H9 (cell line): ENCODE measurements at regions not wholly inside any gene's neighbourhood (a gene's known extent, or its start where the extent isn't known, plus 50 kb on each side); places are given as distances from the start of the nearest gene placed in this dataset.

Source experiments
- DNase-seq: peaks from one replicate; pipeline ENCODE4 v3.0.0-alpha.2; 2017
- H2AFZ ChIP-seq: one replicate; pipeline ENCODE4 v1.6.1; 2013; ENCODE audit warnings: mild to moderate bottlenecking, low read length, control low read depth, moderate library complexity
- H2AK5ac ChIP-seq: 2 replicates; pipeline ENCODE4 v1.6.1; 2013; ENCODE audit warnings: low read length, control low read depth, mixed read lengths; ENCODE audit not compliant: insufficient read length
- H2BK120ac ChIP-seq: one replicate; pipeline ENCODE4 v1.6.1; 2013; ENCODE audit warnings: low read depth, mild to moderate bottlenecking, low read length, control low read depth, inconsistent platforms; ENCODE audit not compliant: poor library complexity, severe bottlenecking
- H2BK12ac ChIP-seq: 2 replicates; pipeline ENCODE4 v1.6.1; 2013; ENCODE audit warnings: low read length, control low read depth, mixed read lengths, low read depth; ENCODE audit not compliant: insufficient read length
- H2BK15ac ChIP-seq: 2 replicates; pipeline ENCODE4 v1.6.1; 2013; ENCODE audit warnings: low read depth, low read length, control low read depth
- H2BK20ac ChIP-seq: one replicate; pipeline ENCODE4 v1.6.1; 2013; ENCODE audit warnings: low read depth, mild to moderate bottlenecking, low read length, control low read depth, inconsistent platforms; ENCODE audit not compliant: poor library complexity, severe bottlenecking
- H2BK5ac ChIP-seq: 2 replicates; pipeline ENCODE4 v1.6.1; 2013; ENCODE audit warnings: low read length, control low read depth, mixed read lengths; ENCODE audit not compliant: insufficient read length
- H3K14ac ChIP-seq: 2 replicates; pipeline ENCODE4 v1.6.1; 2013; ENCODE audit warnings: low read length, control low read depth; ENCODE audit not compliant: insufficient read depth
- H3K18ac ChIP-seq: 2 replicates; pipeline ENCODE4 v1.6.1; 2013; ENCODE audit warnings: low read depth, mild to moderate bottlenecking, mixed read lengths, low read length, control low read depth; ENCODE audit not compliant: insufficient read length
- H3K23ac ChIP-seq: 2 replicates; pipeline ENCODE4 v1.6.1; 2013; ENCODE audit warnings: low read length, control low read depth, mixed read lengths, low read depth; ENCODE audit not compliant: insufficient read length
- H3K23me2 ChIP-seq: 2 replicates; pipeline ENCODE4 v1.6.1; 2013; ENCODE audit warnings: low read depth, mild to moderate bottlenecking, mixed read lengths, low read length, control low read depth; ENCODE audit not compliant: insufficient read length, poor library complexity, severe bottlenecking
- H3K27ac ChIP-seq: 2 replicates; pipeline ENCODE4 v1.5.1; 2013; ENCODE audit warnings: low read length, control low read depth, mixed read lengths, low read depth; ENCODE audit not compliant: insufficient read length
- H3K27me3 ChIP-seq: 2 replicates; pipeline ENCODE4 v1.6.1; 2013; ENCODE audit warnings: low read length, control low read depth, inconsistent platforms; ENCODE audit not compliant: insufficient read depth
- H3K4ac ChIP-seq: 2 replicates; pipeline ENCODE4 v1.6.1; 2013; ENCODE audit warnings: low read depth, mild to moderate bottlenecking, control low read depth, inconsistent platforms, low read length, moderate library complexity
- H3K4me1 ChIP-seq: 2 replicates; pipeline ENCODE4 v1.6.1; 2013; ENCODE audit warnings: low read length, control low read depth, inconsistent platforms; ENCODE audit not compliant: insufficient read depth
- H3K4me2 ChIP-seq: 2 replicates; pipeline ENCODE4 v1.6.1; 2013; ENCODE audit warnings: low read length, control low read depth, mixed read lengths; ENCODE audit not compliant: insufficient read length, insufficient read depth
- H3K56ac ChIP-seq: 2 replicates; pipeline ENCODE4 v1.6.1; 2013; ENCODE audit warnings: low read depth, mild to moderate bottlenecking, mixed read lengths, low read length, control low read depth; ENCODE audit not compliant: insufficient read length
- H3K79me1 ChIP-seq: 2 replicates; pipeline ENCODE4 v1.6.1; 2013; ENCODE audit warnings: low read depth, mild to moderate bottlenecking, moderate library complexity, low read length, control low read depth, inconsistent platforms; ENCODE audit not compliant: insufficient read depth, poor library complexity, severe bottlenecking
- H3K79me2 ChIP-seq: 2 replicates; pipeline ENCODE4 v1.6.1; 2013; ENCODE audit warnings: low read length, control low read depth, inconsistent platforms; ENCODE audit not compliant: insufficient read depth
- H3K9ac ChIP-seq: 2 replicates; pipeline ENCODE4 v1.6.1; 2013; ENCODE audit warnings: low read length, control low read depth, mixed read lengths; ENCODE audit not compliant: insufficient read length; ENCODE audit errors: extremely low read depth
- H3K9me3 ChIP-seq: one replicate; pipeline ENCODE4 v1.6.1; 2013; ENCODE audit warnings: low read depth, low read length, inconsistent platforms; ENCODE audit not compliant: control insufficient read depth
- H3T11ph ChIP-seq: one replicate; pipeline ENCODE4 v1.6.1; 2013; ENCODE audit warnings: mild to moderate bottlenecking, low read length, control low read depth, inconsistent platforms
- H4K20me1 ChIP-seq: one replicate; pipeline ENCODE4 v1.6.1; 2013; ENCODE audit not compliant: control insufficient read depth, insufficient read length, insufficient read depth
- H4K5ac ChIP-seq: 2 replicates; pipeline ENCODE4 v1.6.1; 2013; ENCODE audit warnings: low read depth, mild to moderate bottlenecking, mixed read lengths, low read length, control low read depth; ENCODE audit not compliant: insufficient read length
- H4K8ac ChIP-seq: replicated peaks from 2 replicates; pipeline ENCODE4 v1.6.1; 2013; ENCODE audit warnings: low read length, control low read depth, mixed read lengths, low read depth; ENCODE audit not compliant: insufficient read length
- H4K91ac ChIP-seq: 2 replicates; pipeline ENCODE4 v1.6.1; 2013; ENCODE audit warnings: low read depth, mild to moderate bottlenecking, moderate library complexity, mixed read lengths, low read length, control low read depth; ENCODE audit not compliant: insufficient read length
- H3K27ac Mint-ChIP-seq, 3 experiments: 2 replicates in 2 of 3; 3 replicates in 1 of 3; pipeline ENCODE4 v1.8.0; 2020 to 2021; ENCODE audit warnings: mixed read lengths in 3 of 3, mild to moderate bottlenecking in 1 of 3, moderate library complexity in 1 of 3
- H3K27me3 Mint-ChIP-seq: 2 replicates; pipeline ENCODE4 v1.8.0; 2021; ENCODE audit warnings: low read depth, mild to moderate bottlenecking, moderate library complexity, mixed read lengths
- H3K36me3 Mint-ChIP-seq, 3 experiments: 2 replicates in 2 of 3; 3 replicates in 1 of 3; pipeline ENCODE4 v1.8.0; 2020 to 2021; ENCODE audit warnings: low read depth in 3 of 3, mixed read lengths in 3 of 3; ENCODE audit not compliant: insufficient read depth in 1 of 3
- H3K4me1 Mint-ChIP-seq, 2 experiments: 2 replicates each; pipeline ENCODE4 v1.8.0; 2020; ENCODE audit warnings: mixed read lengths in 2 of 2
- H3K4me3 Mint-ChIP-seq, 2 experiments: 2 replicates in 1 of 2; 3 replicates in 1 of 2; pipeline ENCODE4 v1.8.0; 2020 to 2021; ENCODE audit warnings: mild to moderate bottlenecking in 2 of 2, mixed read lengths in 2 of 2, moderate library complexity in 1 of 2
- H3K9me3 Mint-ChIP-seq, 2 experiments: 2 replicates in 1 of 2; 3 replicates in 1 of 2; pipeline ENCODE4 v1.8.0; 2020; ENCODE audit warnings: mild to moderate bottlenecking in 2 of 2, mixed read lengths in 2 of 2, moderate library complexity in 1 of 2
- WGBS: extraction: QIAGEN DNeasy Blood & Tissue Kit; methylation state at CpG from one replicate; pipeline ENCODE4 v1.1.7; 2013; ENCODE audit warnings: missing lambda C conversion rate, low lambda C conversion rate, mixed read lengths; ENCODE audit not compliant: insufficient read length; ENCODE audit errors: extremely low coverage; 5-methylcytosine and 5-hydroxymethylcytosine counted together
- TF ChIP-seq, protein P1 (sequence below): fragments of 200-600 bp; sonication (generic); conservative IDR thresholded peaks from 3 replicates; pipeline ENCODE4 v1.8.0; 2021; ENCODE audit warnings: antibody characterized with exemption, mild to moderate bottlenecking

DNA sequence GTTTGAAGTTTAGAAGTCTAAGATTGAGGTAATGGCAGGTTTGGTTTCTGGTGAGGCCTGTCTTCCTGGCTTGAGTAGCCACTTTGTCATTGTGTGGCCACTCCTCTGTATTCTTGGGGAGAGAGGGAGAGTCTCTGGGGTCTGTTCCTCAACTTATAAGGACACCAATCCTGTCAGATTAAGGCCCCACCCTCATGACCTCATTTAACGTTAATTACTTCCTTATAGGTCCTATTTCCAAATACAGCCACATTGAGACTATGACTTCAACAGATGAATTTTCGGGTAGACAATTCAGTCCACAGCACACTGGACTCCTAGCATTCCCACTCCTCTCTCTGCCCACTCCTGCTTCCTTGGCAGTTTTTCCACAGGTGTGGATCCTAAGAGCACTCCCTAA, 350.8 kb upstream of the CASK start:
- no peak overlapping the region for H3K4me2 ChIP-seq
- H2BK20ac ChIP-seq, result no peak overlapping the region
- H3K4me1 Mint-ChIP-seq, result no peaks in the 10 kb centered on the region
- H2BK12ac ChIP-seq, result no peak overlapping the region
- H3K36me3 Mint-ChIP-seq, result no peaks in the 10 kb centered on the region; a peak in 2 of 7 replicates
- no peak overlapping the region for H4K8ac ChIP-seq
- WGBS, result no CpG with 5 or more reads among the region's 2 CpGs
- H3K9ac ChIP-seq, result no peak overlapping the region
- H2AK5ac ChIP-seq, result no peak overlapping the region
- H3K79me1 ChIP-seq, result no peaks in the 10 kb centered on the region
- H3K14ac ChIP-seq, result no peak overlapping the region
- no peak overlapping the region for H3K4me3 Mint-ChIP-seq
- H2BK15ac ChIP-seq, result no peak overlapping the region
- no peaks in the 10 kb centered on the region for H4K20me1 ChIP-seq
- H3K56ac ChIP-seq, result no peak overlapping the region
- no peaks in the 10 kb centered on the region for H3K79me2 ChIP-seq
- H2BK120ac ChIP-seq, result no peak overlapping the region
- H3K4me1 ChIP-seq, result no peaks in the 10 kb centered on the region
- DNase-seq, result no peak
- H3K18ac ChIP-seq, result no peak overlapping the region
- no peak overlapping the region for H3K27ac ChIP-seq
- no peaks in the 10 kb centered on the region; the same call in 1 of the 2 replicates for H3K27me3 Mint-ChIP-seq
- no peak overlapping the region for H2AFZ ChIP-seq
- no peak overlapping the region for H4K5ac ChIP-seq
- TF ChIP-seq, protein P1, sequence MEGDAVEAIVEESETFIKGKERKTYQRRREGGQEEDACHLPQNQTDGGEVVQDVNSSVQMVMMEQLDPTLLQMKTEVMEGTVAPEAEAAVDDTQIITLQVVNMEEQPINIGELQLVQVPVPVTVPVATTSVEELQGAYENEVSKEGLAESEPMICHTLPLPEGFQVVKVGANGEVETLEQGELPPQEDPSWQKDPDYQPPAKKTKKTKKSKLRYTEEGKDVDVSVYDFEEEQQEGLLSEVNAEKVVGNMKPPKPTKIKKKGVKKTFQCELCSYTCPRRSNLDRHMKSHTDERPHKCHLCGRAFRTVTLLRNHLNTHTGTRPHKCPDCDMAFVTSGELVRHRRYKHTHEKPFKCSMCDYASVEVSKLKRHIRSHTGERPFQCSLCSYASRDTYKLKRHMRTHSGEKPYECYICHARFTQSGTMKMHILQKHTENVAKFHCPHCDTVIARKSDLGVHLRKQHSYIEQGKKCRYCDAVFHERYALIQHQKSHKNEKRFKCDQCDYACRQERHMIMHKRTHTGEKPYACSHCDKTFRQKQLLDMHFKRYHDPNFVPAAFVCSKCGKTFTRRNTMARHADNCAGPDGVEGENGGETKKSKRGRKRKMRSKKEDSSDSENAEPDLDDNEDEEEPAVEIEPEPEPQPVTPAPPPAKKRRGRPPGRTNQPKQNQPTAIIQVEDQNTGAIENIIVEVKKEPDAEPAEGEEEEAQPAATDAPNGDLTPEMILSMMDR, result no peak
- peaks cover 4 to 48% of the 10 kb centered on the region in 2 experiments; a peak in 4 of 5 replicates for H3K9me3 Mint-ChIP-seq
- no peak overlapping the region for H3K23ac ChIP-seq
- no peaks in the 10 kb centered on the region for H3K9me3 ChIP-seq
- no peak overlapping the region for H3K27ac Mint-ChIP-seq
- no peak overlapping the region for H3T11ph ChIP-seq
- no peaks in the 10 kb centered on the region for H3K27me3 ChIP-seq
- no peak overlapping the region for H2BK5ac ChIP-seq
- no peak overlapping the region for H4K91ac ChIP-seq
- no peak overlapping the region for H3K4ac ChIP-seq
- H3K23me2 ChIP-seq, result no peaks in the 10 kb centered on the region
